OCI-LY7 (cell line): ENCODE measurements at regions not wholly inside any gene's neighbourhood (a gene's known extent, or its start where the extent isn't known, plus 50 kb on each side); places are given as distances from the start of the nearest gene placed in this dataset.
A peak's percentile ranks its signal among the peaks of the same experiment; 100 is the strongest.

ENCODE experiments used
- BruUV-seq: library from RNA; stranded (reverse); fragments of 400-500 nt; replicated peaks from 2 replicates; lab custom pipeline; 2021; lab: Mats Ljungman, UMichigan
- CTCF ChIA-PET: fragments of 300-600 bp; sonication (Branson Sonifier 250); formaldehyde crosslinking; loops from one replicate; lab custom pipeline; 2022; ENCODE audit warnings: antibody characterized with exemption; ENCODE audit not compliant: unreplicated experiment; lab: Charles Lee
- POLR2A ChIA-PET: fragments of 300-600 bp; sonication (Branson Sonifier 250); formaldehyde crosslinking; loops from one replicate; lab custom pipeline; 2022; ENCODE audit warnings: antibody characterized with exemption; lab: Charles Lee
- DNase-seq: peaks from one replicate; pipeline ENCODE4 v3.0.0-alpha.2; 2015; ENCODE audit warnings: low spot score
- H2AFZ ChIP-seq: fragments of 200-600 bp; sonication (generic), shearing (Covaris generic); 2 replicates; pipeline ENCODE4 v1.6.1; 2014; ENCODE audit warnings: mild to moderate bottlenecking, antibody characterized with exemption, low read length, moderate library complexity
- H3K27ac ChIP-seq: fragments of 200-600 bp; sonication (generic); 2 replicates; pipeline ENCODE4 v1.5.1; 2014; ENCODE audit warnings: mixed run types, low read depth, mild to moderate bottlenecking, moderate library complexity, low read length, inconsistent platforms; ENCODE audit not compliant: poor library complexity, severe bottlenecking
- H3K36me3 ChIP-seq: fragments of 200-600 bp; sonication (generic); 2 replicates; pipeline ENCODE4 v1.6.1; 2014; ENCODE audit warnings: mild to moderate bottlenecking, antibody characterized with exemption, low read length, moderate library complexity, mixed read lengths; ENCODE audit not compliant: insufficient read depth
- H3K4me1 ChIP-seq: fragments of 200-600 bp; sonication (generic); 2 replicates; pipeline ENCODE4 v1.5.1; 2014; ENCODE audit warnings: mild to moderate bottlenecking, low read length; ENCODE audit not compliant: insufficient read depth, poor library complexity, severe bottlenecking
- H3K4me2 ChIP-seq: fragments of 200-600 bp; sonication (generic); 2 replicates; pipeline ENCODE4 v1.6.1; 2014; ENCODE audit warnings: mild to moderate bottlenecking, low read length
- H3K4me3 ChIP-seq: fragments of 200-600 bp; sonication (generic); 2 replicates; pipeline ENCODE4 v1.5.1; 2014; ENCODE audit warnings: mild to moderate bottlenecking, low read depth, low read length; ENCODE audit not compliant: poor library complexity, severe bottlenecking
- H3K79me2 ChIP-seq: fragments of 200-600 bp; sonication (generic); 2 replicates; pipeline ENCODE4 v1.6.1; 2016; ENCODE audit warnings: low read depth, mild to moderate bottlenecking, low read length, moderate library complexity, mixed read lengths; ENCODE audit not compliant: insufficient read depth
- H3K9me2 ChIP-seq: fragments of 200-600 bp; sonication (generic); 2 replicates; pipeline ENCODE4 v1.6.1; 2016; ENCODE audit warnings: mild to moderate bottlenecking, low read length, mixed read lengths; ENCODE audit not compliant: insufficient read depth
- H3K9me3 ChIP-seq: fragments of 200-600 bp; sonication (generic); 2 replicates; pipeline ENCODE4 v1.6.1; 2014; ENCODE audit warnings: mild to moderate bottlenecking, mixed run types, low read length, mixed read lengths
- H4K20me1 ChIP-seq: fragments of 200-600 bp; sonication (generic); 2 replicates; pipeline ENCODE4 v1.6.1; 2014; ENCODE audit warnings: mild to moderate bottlenecking, antibody characterized with exemption, low read length, moderate library complexity, mixed read lengths; ENCODE audit not compliant: insufficient read depth
- CTCF ChIP-seq: fragments of 200-600 bp; sonication (generic); conservative IDR thresholded peaks from 2 replicates; pipeline ENCODE4 v1.5.1; 2014; ENCODE audit warnings: mild to moderate bottlenecking, antibody characterized with exemption, low read length, moderate library complexity, mixed read lengths
- EZH2phosphoT487 ChIP-seq: fragments of 200-600 bp; sonication (generic); IDR thresholded peaks from 2 replicates; pipeline ENCODE4 v1.6.1; 2018; ENCODE audit warnings: low read depth, borderline replicate concordance, mild to moderate bottlenecking, mixed run types, antibody characterized with exemption, low read length, moderate library complexity, mixed read lengths
- intact Hi-C: fragments of 100-400 bp; cut with micrococcal nuclease; formaldehyde crosslinking; loops from one replicate; pipeline ENCODE4 v1.10.0; 2022; ENCODE audit not compliant: unreplicated experiment

DNA sequence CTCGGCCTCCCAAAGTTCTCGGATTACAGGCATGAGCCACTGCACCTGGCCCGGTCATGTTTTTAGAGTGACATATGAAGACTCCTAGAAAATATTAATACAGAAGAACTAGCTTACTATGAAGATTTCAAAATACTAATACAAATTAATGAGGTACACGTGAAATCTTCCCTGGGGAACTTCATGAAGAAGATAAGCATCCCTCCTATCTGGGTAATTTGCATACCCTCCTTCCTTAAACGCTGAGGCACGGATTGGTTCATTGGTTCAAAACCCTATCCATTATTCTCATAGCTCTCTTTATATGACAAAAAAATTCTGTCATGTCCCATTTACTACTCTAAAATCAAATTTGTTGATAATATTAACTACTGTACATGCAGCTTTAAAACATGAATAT, 224.8 kb upstream of the KLF14 start:
- intact Hi-C loops = no loop called here
- H4K20me1 ChIP-seq = 0 out of 2 replicates have a peak, but pooled peaks cover 3% of the 10 kb centered on the region
- no peak overlapping the region for H2AFZ ChIP-seq
- no peak for DNase-seq
- no TSS peak for BruUV-seq
- TF ChIP-seq CTCF = no peak
- TF ChIP-seq EZH2phosphoT487 = no peak
- no peaks in the 10 kb centered on the region for H3K9me2 ChIP-seq
- no peak overlapping the region for H3K27ac ChIP-seq
- peak overlapping the region; percentile 80; the same call in 1 of the 2 replicates for H3K4me2 ChIP-seq
- peaks cover 6% of the 10 kb centered on the region; the same call in 1 of the 2 replicates for H3K79me2 ChIP-seq
- peaks cover 38% of the 10 kb centered on the region for H3K36me3 ChIP-seq
- no peaks in the 10 kb centered on the region for H3K9me3 ChIP-seq
- peaks cover 61% of the 10 kb centered on the region for H3K4me1 ChIP-seq
- CTCF ChIA-PET = no interaction called here
- peak overlapping the region; percentile 23 for H3K4me3 ChIP-seq
- POLR2A ChIA-PET = interaction anchor here (0.6 to 3.9 kb wide), 11 partner anchors 8 to 117 kb away, joined by 3 to 32 read pairs (median 3); no protein-coding TSS in a partner anchor

DNA sequence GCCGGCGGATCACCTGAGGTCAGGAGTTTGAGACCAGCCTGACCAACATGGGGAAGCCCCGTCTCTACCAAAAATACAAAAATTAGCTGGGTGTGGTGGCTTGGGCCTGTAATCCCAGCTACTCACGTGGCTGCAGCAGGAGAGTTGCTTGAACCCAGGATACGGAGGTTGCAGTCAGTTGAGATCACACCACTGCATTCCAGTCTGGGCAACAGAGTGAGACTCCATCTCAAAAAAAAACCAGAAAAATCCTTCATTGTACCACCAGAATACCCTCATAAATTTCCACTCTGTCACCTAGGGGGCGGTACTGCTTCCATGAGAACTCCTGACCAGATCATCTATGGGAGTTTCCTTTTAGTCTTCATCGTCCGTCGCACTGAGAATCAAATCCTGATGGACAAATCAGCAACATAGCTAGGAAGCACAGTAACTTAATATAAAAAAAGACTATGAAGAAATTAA, 225.8 kb upstream of the KLF14 start:
- intact Hi-C loops = loop anchor here (2.0 to 5.0 kb wide), 2 partner anchors 47 to 148 kb away; no protein-coding TSS in a partner anchor
- H3K36me3 ChIP-seq = peaks cover 37% of the 10 kb centered on the region
- peak overlapping the region; percentile 79 for H3K27ac ChIP-seq
- DNase-seq = peak; percentile 44
- peak overlapping the region; percentile 80 for H3K4me2 ChIP-seq
- no peaks in the 10 kb centered on the region for H3K9me3 ChIP-seq
- no peaks in the 10 kb centered on the region for H3K9me2 ChIP-seq
- ChIA-PET CTCF (interaction anchor here (0.6 to 1.4 kb wide), 2 partner anchors 23 to 291 kb away, joined by 3 to 7 read pairs; partner anchors contain the start of gene COPG2), POLR2A (interaction anchor here (1.0 to 3.9 kb wide), 5 partner anchors 14 to 75 kb away, joined by 4 to 32 read pairs (median 5); no protein-coding TSS in a partner anchor)
- peak overlapping the region; percentile 63 for H3K4me3 ChIP-seq
- H3K4me1 ChIP-seq = peaks cover 61% of the 10 kb centered on the region
- peaks cover 6% of the 10 kb centered on the region; the same call in 1 of the 2 replicates for H3K79me2 ChIP-seq
- no TSS peak for BruUV-seq
- H2AFZ ChIP-seq = peak overlapping the region; percentile 26; the same call in 1 of the 2 replicates
- TF ChIP-seq EZH2phosphoT487 (no peak), CTCF (peak; percentile 80)
- H4K20me1 ChIP-seq = 0 out of 2 replicates have a peak, but pooled peaks cover 3% of the 10 kb centered on the region
